Skeletal muscle cell (primary cell): ENCODE measurements at regions not wholly inside any gene's neighbourhood (a gene's known extent, or its start where the extent isn't known, plus 50 kb on each side); places are given as distances from the start of the nearest gene placed in this dataset.
"Not testable (repeated sequence)": the region's sequence is repeated elsewhere in the genome, so short reads cannot be mapped to it uniquely, and the experiment has no call there.

Source experiments
- DNase-seq: peaks from one replicate; pipeline ENCODE4 v3.0.0-alpha.2; 2010; ENCODE audit warnings: low read depth
- H3K4me3 ChIP-seq: 2 replicates; pipeline ENCODE4 v1.5.1; 2011; ENCODE audit warnings: low read depth, mild to moderate bottlenecking, control low read depth, low read length, moderate library complexity

- DNase-seq, result no peak
- H3K4me3 ChIP-seq, result no peak overlapping the region
Observed at GRCh38 chr6:8906699-8907098, 471.4 kb upstream of the SLC35B3 start.

- DNase-seq, result no peak
- no peak overlapping the region for H3K4me3 ChIP-seq
Observed at GRCh38 chr6:8905757-8906156, 470.4 kb upstream of the SLC35B3 start.

- no peak for DNase-seq
- H3K4me3 ChIP-seq, result no peak overlapping the region
Observed at GRCh38 chr6:8904754-8905153, 469.4 kb upstream of the SLC35B3 start.

- DNase-seq, result no peak
- no peak overlapping the region for H3K4me3 ChIP-seq
Observed at GRCh38 chr6:8900056-8900455, 464.7 kb upstream of the SLC35B3 start.

- no peak overlapping the region for H3K4me3 ChIP-seq
- DNase-seq, result no peak
Observed at GRCh38 chr6:8889514-8889913, 454.2 kb upstream of the SLC35B3 start.

- H3K4me3 ChIP-seq, result no peak overlapping the region
- DNase-seq, result no peak
Observed at GRCh38 chr6:8888468-8888867, 453.1 kb upstream of the SLC35B3 start.

GRCh38 chr6:8881663-8882062 is 446.3 kb upstream of the SLC35B3 start:
- no peak overlapping the region for H3K4me3 ChIP-seq
- no peak for DNase-seq

- H3K4me3 ChIP-seq, result no peak overlapping the region
- no peak for DNase-seq
Observed at GRCh38 chr6:8879334-8879733, 444.0 kb upstream of the SLC35B3 start.

- no peak overlapping the region for H3K4me3 ChIP-seq
- no peak for DNase-seq
Observed at GRCh38 chr6:8875986-8876385, 440.6 kb upstream of the SLC35B3 start.

- H3K4me3 ChIP-seq, result no peak overlapping the region
- no peak for DNase-seq
Observed at GRCh38 chr6:8872589-8872988, 437.2 kb upstream of the SLC35B3 start.

GRCh38 chr6:8865451-8865850 is 430.1 kb upstream of the SLC35B3 start:
- H3K4me3 ChIP-seq, result no peak overlapping the region
- no peak for DNase-seq

GRCh38 chr6:8860671-8861070 is 425.3 kb upstream of the SLC35B3 start:
- no peak overlapping the region for H3K4me3 ChIP-seq
- DNase-seq, result no peak

- DNase-seq, result no peak
- no peak overlapping the region for H3K4me3 ChIP-seq
Observed at GRCh38 chr6:8859501-8859900, 424.2 kb upstream of the SLC35B3 start.

GRCh38 chr6:8858854-8859331 is 423.5 kb upstream of the SLC35B3 start:
- no peak for DNase-seq
- no peak overlapping the region for H3K4me3 ChIP-seq

- DNase-seq, result no peak
- H3K4me3 ChIP-seq, result no peak overlapping the region
Observed at GRCh38 chr6:8857160-8857559, 421.8 kb upstream of the SLC35B3 start.

- no peak overlapping the region for H3K4me3 ChIP-seq
- no peak for DNase-seq
Observed at GRCh38 chr6:8855411-8855810, 420.1 kb upstream of the SLC35B3 start.

GRCh38 chr6:8852332-8852731 is 417.0 kb upstream of the SLC35B3 start:
- no peak overlapping the region for H3K4me3 ChIP-seq
- no peak for DNase-seq

GRCh38 chr6:8846680-8847079 is 411.3 kb upstream of the SLC35B3 start:
- not testable (repeated sequence) for DNase-seq, H3K4me3 ChIP-seq

GRCh38 chr6:8845690-8846089 is 410.3 kb upstream of the SLC35B3 start:
- no peak for DNase-seq

GRCh38 chr6:8844968-8845367 is 409.6 kb upstream of the SLC35B3 start:
- DNase-seq, result no peak
- no peak overlapping the region for H3K4me3 ChIP-seq

More at GRCh38 chr6:8845690-8846089, 410.3 kb upstream of the SLC35B3 start:
- no peak overlapping the region for H3K4me3 ChIP-seq

GRCh38 chr6:8839626-8840025 is 404.3 kb upstream of the SLC35B3 start:
- no peak overlapping the region for H3K4me3 ChIP-seq
- no peak for DNase-seq

- H3K4me3 ChIP-seq, result no peak overlapping the region
- no peak for DNase-seq
Observed at GRCh38 chr6:8837343-8837742, 402.0 kb upstream of the SLC35B3 start.
